ENCODE measurements at regions not wholly inside any gene's neighbourhood (a gene's known extent, or its start where the extent isn't known, plus 50 kb on each side); places are given as distances from the start of the nearest gene placed in this dataset.

GRCh38 chr5:167147879-167148278 is 1143.6 kb upstream of the WWC1 start:
- no peak for DNase-seq

- no peak for DNase-seq
Observed at GRCh38 chr5:167150661-167151060, 1140.8 kb upstream of the WWC1 start.

- DNase-seq: no peak
Observed at GRCh38 chr5:167152561-167152960, 1138.9 kb upstream of the WWC1 start.

- no peak for DNase-seq
Observed at GRCh38 chr5:167155387-167156005, 1135.9 kb upstream of the WWC1 start.

GRCh38 chr5:167156446-167156845 is 1135.0 kb upstream of the WWC1 start:
- no peak for DNase-seq

- no peak for DNase-seq
Observed at GRCh38 chr5:167158588-167158987, 1132.9 kb upstream of the WWC1 start.

GRCh38 chr5:167160388-167160787 is 1131.1 kb upstream of the WWC1 start:
- no peak for DNase-seq

- DNase-seq: no peak
Observed at GRCh38 chr5:167166696-167167095, 1124.7 kb upstream of the WWC1 start.

- DNase-seq: no peak
Observed at GRCh38 chr5:167167191-167167795, 1124.2 kb upstream of the WWC1 start.

- no peak for DNase-seq
Observed at GRCh38 chr5:167168971-167169370, 1122.5 kb upstream of the WWC1 start.

- no peak for DNase-seq
Observed at GRCh38 chr5:167171056-167171455, 1120.4 kb upstream of the WWC1 start.

- DNase-seq: peak; percentile 39 to 81
Observed at GRCh38 chr5:167177736-167178135, 1113.7 kb upstream of the WWC1 start.

GRCh38 chr5:167180906-167181305 is 1110.5 kb upstream of the WWC1 start:
- no peak for DNase-seq

- DNase-seq: no peak
Observed at GRCh38 chr5:167205881-167206280, 1085.6 kb upstream of the WWC1 start.

GRCh38 chr5:167207081-167207480 is 1084.4 kb upstream of the WWC1 start:
- DNase-seq: no peak

GRCh38 chr5:167208911-167209310 is 1082.5 kb upstream of the WWC1 start:
- no peak for DNase-seq

- DNase-seq: peak in 1 of 2 experiments; percentile 33
Observed at GRCh38 chr5:167217097-167217743, 1074.2 kb upstream of the WWC1 start.

GRCh38 chr5:167219298-167219697 is 1072.1 kb upstream of the WWC1 start:
- no peak for DNase-seq

GRCh38 chr5:167226386-167226785 is 1065.1 kb upstream of the WWC1 start:
- no peak for DNase-seq

- DNase-seq: no peak
Observed at GRCh38 chr5:167228134-167228533, 1063.3 kb upstream of the WWC1 start.

- no peak for DNase-seq
Observed at GRCh38 chr5:167229751-167230150, 1061.7 kb upstream of the WWC1 start.

GRCh38 chr5:167230414-167230813 is 1061.0 kb upstream of the WWC1 start:
- DNase-seq: no peak

- peak in 1 of 2 experiments; percentile 23 for DNase-seq
Observed at GRCh38 chr5:167232675-167233311, 1058.7 kb upstream of the WWC1 start.

Measured in NCI-H524 (cell line).